Left kidney (tissue), 1 donor: ENCODE measurements at regions not wholly inside any gene's neighbourhood (a gene's known extent, or its start where the extent isn't known, plus 50 kb on each side); places are given as distances from the start of the nearest gene placed in this dataset.

Experiments
- DNase-seq: peaks from one replicate; pipeline ENCODE4 v3.0.0-alpha.2; 2013

DNA sequence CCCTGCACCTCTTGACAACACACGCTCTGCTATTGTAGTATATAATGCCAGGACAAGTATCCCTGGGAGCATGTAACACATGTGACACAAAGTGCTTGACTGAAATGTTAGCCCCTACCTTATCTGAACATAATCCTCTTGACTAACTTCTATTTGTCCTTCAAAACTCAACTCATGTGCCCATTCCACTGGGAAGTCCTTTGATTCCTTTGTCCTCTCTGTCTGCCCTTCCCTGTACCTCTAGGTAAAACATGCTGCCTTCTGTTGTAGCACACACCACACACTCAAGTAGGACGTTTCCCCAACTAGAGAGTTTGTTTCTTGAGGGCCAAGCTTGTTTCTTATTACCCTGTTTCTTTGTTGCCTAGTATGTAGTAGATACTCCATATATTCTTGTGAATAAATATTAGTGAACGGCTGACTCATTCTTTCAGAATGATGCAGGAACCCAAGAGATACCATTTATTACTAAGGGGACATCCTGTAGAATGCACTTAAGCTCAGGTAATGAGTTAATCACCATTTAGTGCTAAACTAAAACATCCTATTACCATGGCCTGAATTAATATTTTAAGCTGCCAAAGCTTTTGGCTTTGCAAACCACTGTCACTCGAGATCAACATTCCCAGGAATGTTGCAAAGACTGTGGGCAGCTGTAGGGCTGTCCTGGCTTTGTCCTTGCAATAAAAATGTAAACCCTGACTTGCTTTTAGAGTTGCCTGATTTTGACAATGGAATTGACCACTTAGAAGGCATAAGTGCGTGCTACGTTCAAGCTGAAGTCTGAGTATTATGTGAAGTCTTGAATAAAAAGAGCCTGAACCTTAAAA lies 313.4 kb downstream of the COG6 start:
- DNase-seq: no peak

- no peak for DNase-seq
Measured at GRCh38 chr13:39970177-39970846, 314.9 kb downstream of the COG6 start.

- DNase-seq: no peak
Measured at GRCh38 chr13:39971526-39971925, 316.1 kb downstream of the COG6 start.

GRCh38 chr13:39976481-39976880 lies 321.0 kb downstream of the COG6 start:
- DNase-seq: no peak

DNA sequence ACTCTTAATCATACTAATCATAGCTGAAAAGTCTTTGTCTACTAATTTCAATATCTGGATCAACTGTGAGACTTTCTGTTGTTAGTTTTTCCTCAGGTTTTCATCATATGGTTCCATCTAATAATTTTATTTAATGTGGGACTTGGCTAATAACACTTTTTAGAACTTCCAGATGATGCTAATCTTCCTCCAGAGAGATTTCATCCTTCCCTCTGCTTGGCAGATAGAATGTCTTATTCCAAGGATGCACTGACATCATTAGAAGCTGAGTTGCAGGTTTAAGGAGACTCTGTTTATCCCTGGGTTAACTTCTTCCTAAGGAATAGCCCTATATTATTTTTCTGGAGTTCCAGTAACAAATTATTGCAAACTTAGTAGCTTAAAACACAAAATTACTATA lies 325.6 kb downstream of the COG6 start:
- DNase-seq: no peak

- DNase-seq: no peak
Measured at GRCh38 chr13:39982745-39983144, 327.3 kb downstream of the COG6 start.

DNA sequence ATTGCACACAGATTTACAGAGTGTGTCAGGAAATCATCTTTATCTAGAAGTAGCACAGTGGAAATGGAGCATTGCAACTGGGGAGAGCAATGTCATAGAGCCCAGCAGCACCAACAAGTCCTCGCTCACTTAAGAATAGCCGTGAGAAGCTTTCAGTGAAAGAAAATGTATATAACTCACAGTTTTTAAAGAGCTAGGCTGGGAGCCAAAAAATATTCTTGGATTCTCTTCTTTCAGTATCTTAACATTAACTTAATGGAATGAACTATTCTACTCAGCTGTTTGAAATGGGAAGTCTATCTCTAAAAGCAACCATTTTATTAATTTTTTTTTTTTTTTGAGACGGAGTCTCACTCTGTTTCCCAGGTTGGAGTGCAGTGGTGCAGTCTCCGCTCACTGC lies 329.6 kb downstream of the COG6 start:
- no peak for DNase-seq

- DNase-seq: no peak
Measured at GRCh38 chr13:39988351-39988750, 332.9 kb downstream of the COG6 start.

- no peak for DNase-seq
Measured at GRCh38 chr13:39998166-39998565, 342.7 kb downstream of the COG6 start.

DNA sequence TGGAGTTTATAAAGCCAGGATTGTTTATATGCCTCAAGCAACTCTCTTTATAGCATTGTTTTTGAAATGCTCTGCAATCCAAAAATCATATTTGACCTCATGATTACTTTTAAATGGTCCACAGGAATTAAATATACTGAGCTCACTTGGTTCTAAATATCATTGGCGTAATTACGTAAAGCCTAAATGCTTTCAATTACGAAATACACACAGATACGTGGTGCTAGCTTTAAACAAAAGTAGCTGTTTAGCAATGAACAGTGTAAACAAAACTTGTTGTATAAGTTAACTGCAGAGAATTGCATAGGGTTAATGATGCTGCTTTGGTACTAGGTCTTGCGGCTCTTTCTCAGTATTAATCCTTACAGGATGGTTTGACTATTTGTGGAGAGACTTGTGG lies 346.6 kb downstream of the COG6 start:
- no peak for DNase-seq

DNA sequence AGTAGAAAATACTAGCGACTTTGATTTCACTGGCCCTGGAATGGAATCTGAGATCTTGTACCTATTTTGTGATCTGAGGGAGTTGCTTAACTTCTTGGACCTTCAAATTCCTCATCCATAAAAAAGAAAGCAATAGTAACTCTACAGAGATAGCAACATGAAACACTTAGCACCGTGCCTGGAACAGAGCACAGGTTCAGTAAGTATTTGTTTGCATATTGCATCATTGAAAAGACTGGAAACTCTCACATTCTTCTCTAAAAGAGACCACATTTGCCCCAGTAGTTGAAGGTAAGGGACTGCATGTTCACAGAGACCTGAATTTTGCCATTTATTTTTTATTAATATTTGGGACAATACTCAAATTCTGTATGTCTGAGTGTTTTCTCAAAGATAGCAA lies 358.1 kb downstream of the COG6 start:
- no peak for DNase-seq

- no peak for DNase-seq
Measured at GRCh38 chr13:40016953-40017660, 361.6 kb downstream of the COG6 start.

GRCh38 chr13:40017662-40018262 lies 362.3 kb downstream of the COG6 start:
- no peak for DNase-seq

DNA sequence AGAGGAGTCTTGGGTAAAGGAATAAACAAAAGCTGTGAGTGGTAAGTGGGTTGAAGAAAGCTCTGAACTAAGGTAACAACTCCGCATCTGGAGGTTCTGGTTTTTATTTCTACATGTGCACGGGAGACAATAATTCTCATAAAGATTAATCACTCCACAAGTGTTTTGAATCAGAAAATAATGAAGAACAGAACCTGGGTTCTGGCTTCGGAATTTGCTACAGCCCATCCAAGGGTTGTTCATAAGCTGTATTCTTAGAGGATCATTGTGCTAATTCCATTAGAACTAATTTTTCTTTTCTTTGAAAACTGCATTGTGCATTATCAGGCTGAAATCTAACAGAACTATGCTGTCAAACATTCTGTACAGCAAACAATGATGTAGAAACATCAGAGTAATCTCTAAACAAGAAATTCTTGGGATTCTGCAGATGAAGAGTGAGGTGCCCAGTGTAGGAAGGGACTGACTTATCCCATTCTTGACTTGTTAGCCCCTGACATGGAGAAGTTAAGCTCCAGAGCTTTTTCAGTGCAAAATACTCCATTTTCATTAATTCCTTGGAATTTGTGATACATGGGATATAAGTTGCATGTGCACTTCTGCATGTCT lies 368.2 kb downstream of the COG6 start:
- DNase-seq: no peak

GRCh38 chr13:40024204-40024966 lies 368.9 kb downstream of the COG6 start:
- no peak for DNase-seq

DNA sequence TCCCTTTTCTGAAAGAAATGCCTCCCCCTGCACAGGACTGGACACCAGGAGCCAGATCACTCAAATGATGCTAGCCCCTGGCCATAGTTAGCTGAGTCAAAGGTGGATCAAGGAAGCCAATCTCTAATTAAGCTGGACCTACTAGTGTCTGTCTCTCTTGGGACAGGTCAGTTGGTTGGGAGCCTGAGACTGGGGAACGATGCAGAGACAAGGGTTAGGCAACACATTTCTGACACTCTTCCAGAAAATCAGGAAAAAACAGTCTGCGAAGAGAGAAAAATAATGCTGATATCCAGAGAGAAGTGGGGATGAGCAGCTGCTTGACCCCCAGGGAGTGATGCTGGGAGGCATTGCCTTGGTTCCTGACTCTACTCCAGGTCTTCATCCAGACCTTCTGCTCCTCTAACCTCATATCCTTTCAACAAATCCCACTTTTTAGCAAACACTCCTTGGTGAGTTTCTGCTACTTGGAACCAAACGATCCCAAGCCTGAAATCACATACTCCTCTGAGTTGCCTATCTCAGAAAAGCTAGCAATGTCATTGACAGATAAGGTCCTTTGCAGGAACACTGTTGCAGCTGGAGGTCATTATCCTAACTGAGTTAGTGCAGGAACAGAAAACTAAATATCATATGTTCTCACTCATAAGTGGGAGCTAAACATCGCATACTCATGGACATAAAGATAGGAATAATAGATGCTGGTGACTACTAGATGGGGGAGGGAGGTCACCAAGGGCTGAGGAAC lies 369.7 kb downstream of the COG6 start:
- no peak for DNase-seq

DNA sequence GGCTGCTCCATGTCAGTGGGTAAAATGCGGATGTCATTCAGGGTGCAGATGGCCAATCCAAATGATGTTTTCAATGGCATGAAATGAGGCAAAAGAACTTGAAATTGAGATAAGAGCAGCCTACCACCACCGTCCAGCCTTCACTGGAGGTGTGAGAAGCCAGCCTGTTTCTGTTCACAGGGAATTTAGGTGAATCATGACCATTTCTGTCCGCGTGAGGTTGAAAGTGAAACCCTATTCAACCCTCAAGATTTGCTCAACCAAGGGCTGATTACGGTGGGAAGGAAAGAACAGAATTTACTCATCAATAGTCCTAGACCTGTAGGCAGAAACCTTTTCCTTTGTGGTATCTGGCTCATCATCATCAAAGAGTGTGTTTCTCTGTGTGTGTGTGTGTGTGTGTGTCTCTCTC lies 370.7 kb downstream of the COG6 start:
- no peak for DNase-seq

DNA sequence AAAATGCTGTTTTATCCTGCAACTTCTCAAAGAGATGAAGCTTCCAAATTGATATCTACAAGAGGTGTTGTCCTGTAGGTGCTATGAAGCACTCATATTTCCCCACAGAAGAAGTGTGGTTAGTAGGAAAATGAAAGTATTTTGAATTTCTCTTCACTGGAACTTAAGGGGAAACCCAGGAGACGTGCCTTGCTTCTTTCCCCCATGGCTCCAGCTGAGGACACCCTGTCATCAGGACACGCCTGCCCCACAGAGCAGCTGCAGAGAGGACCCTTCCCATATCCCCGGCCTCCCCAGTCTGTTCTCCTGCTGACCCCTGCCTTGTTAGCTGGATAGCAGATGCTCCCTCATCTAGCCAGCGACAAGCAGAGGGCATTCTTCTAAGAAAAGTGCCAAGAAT lies 371.3 kb downstream of the COG6 start:
- DNase-seq: no peak

DNA sequence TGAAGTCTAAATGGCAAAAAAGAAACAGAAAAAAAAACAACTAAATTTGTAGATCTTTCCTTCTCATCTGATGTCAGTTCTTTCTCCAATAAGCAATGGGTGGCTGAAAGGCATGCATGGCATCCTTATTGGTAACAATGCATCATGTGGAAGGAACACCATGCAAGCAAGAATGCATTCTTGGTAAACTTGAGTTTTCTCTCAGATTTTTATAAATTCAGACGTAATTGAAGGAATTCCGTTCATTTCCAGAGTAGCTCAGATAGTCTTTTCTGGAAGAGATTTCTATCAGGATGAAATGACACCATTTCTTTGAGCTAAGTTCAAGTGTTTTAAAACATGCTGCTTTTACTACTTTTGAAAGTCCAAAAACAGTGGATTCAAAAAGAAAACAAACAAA lies 373.0 kb downstream of the COG6 start:
- DNase-seq: no peak

DNA sequence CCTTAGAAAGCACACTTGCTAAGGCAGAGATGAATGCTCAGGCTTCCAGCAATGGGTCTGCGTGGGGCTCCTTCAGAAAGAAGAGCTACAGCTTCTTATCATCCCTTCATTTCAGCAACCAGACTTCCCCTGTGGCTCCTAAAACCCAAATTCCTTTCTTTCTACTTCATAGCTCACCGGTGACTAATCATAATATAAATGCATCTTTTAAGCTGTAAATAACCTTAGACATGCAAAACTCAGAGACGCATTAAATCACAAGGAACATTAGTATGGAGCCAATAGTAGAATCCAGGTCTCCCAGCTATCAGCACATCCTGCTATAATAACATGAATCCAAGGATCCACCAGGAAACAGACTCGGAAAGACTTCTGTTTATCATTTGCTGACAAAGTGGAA lies 375.6 kb downstream of the COG6 start:
- DNase-seq: no peak

DNA sequence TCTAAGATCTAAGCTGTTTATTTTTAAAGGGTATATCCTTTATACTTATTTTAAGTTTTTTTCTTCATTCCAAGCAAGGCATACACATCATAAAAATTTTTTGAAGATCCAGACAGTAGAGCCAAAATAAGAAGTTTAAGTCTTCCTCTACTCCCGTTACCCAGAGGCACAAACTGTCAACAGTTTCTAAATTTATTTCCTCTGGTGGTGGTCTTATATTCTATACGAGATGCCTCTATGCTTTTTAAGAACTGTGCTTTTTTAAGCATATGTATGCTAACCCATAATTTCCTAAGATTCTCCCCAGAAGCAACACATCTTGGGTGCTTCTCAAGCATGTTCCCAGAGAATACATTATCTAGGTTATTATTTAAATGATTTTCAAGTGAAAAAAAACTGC lies 383.6 kb downstream of the COG6 start:
- DNase-seq: no peak
